Vagina (tissue), 2 donors: ENCODE measurements at regions not wholly inside any gene's neighbourhood (a gene's known extent, or its start where the extent isn't known, plus 50 kb on each side); places are given as distances from the start of the nearest gene placed in this dataset.

Experiments used
- DNase-seq, 2 donors: peaks; one replicate each; pipeline ENCODE4 v3.0.0-alpha.2; 2017; ENCODE audit errors: extremely low spot score in 2 of 2
- H3K27ac ChIP-seq: fragments of 200-600 bp; sonication (generic); one replicate; pipeline ENCODE4 v1.5.1; 2019
- H3K27me3 ChIP-seq: fragments of 200-600 bp; sonication (generic); one replicate; pipeline ENCODE4 v1.5.1; 2019
- H3K36me3 ChIP-seq, 2 donors: fragments of 200-600 bp; sonication (generic); one replicate each; pipeline ENCODE4 v1.5.1; 2017 to 2019
- H3K4me1 ChIP-seq: fragments of 200-600 bp; sonication (generic); one replicate; pipeline ENCODE4 v1.5.1; 2019
- H3K4me3 ChIP-seq, 2 donors: fragments of 200-600 bp; sonication (generic); 1 replicate in 1 of 2; 2 replicates in 1 of 2; pipeline ENCODE4 v1.5.1; 2016 to 2019
- H3K9me3 ChIP-seq: fragments of 200-600 bp; sonication (generic); one replicate; pipeline ENCODE4 v1.5.1; 2019
- CTCF ChIP-seq, 3 experiments: fragments of 450-650 bp in 2 of 3; fragments of 200-600 bp in 1 of 3; sonication (generic) in 1 of 3; IDR thresholded peaks; one replicate each; pipeline ENCODE4 v1.5.1; 2017 to 2019; ENCODE audit warnings: antibody characterized with exemption in 3 of 3, mild to moderate bottlenecking in 2 of 3, moderate library complexity in 2 of 3
- POLR2A ChIP-seq, 2 donors: fragments of 450-650 bp; IDR thresholded peaks; one replicate each; pipeline ENCODE4 v1.6.1; 2017; ENCODE audit warnings: antibody characterized with exemption in 2 of 2, mild to moderate bottlenecking in 2 of 2, moderate library complexity in 2 of 2
- POLR2AphosphoS5 ChIP-seq, 2 donors: sonication (generic); formaldehyde crosslinking; IDR thresholded peaks; one replicate each; pipeline ENCODE4 v1.9.0; 2017; ENCODE audit warnings: antibody characterized with exemption in 2 of 2, mild to moderate bottlenecking in 2 of 2, low read depth in 1 of 2; ENCODE audit not compliant: insufficient read depth in 1 of 2
- intact Hi-C: fragments of 100-400 bp; cut with DNase I; formaldehyde crosslinking; loops from one replicate; pipeline ENCODE4 v1.15.1; 2023

GRCh38 chr6:167722634-167723309 lies 103.9 kb upstream of the AFDN start:
- intact Hi-C loops, result no loop called here
- Histone ChIP-seq H3K4me1 (no peaks in the 10 kb centered on the region), H3K4me3 (no peak overlapping the region), H3K27ac (no peak overlapping the region), H3K9me3 (no peaks in the 10 kb centered on the region), H3K27me3 (no peaks in the 10 kb centered on the region), H3K36me3 (no peaks in the 10 kb centered on the region)
- TF ChIP-seq CTCF (IDR thresholded peaks at IDR 0.05) (no peak), POLR2A (IDR thresholded peaks at IDR 0.05) (no peak), POLR2AphosphoS5 (IDR thresholded peaks at IDR 0.05; ENCODE audit: insufficient read depth in 1 of 2, low read depth in 1 of 2) (no peak)
- no peak for DNase-seq

- no peaks in the 10 kb centered on the region for H3K4me1 ChIP-seq
- TF ChIP-seq CTCF (IDR thresholded peaks at IDR 0.05) (no peak), POLR2AphosphoS5 (IDR thresholded peaks at IDR 0.05; ENCODE audit: insufficient read depth in 1 of 2, low read depth in 1 of 2) (no peak), POLR2A (IDR thresholded peaks at IDR 0.05) (no peak)
- H3K27ac ChIP-seq, result no peak overlapping the region
- DNase-seq, result no peak
- H3K9me3 ChIP-seq, result no peaks in the 10 kb centered on the region
- H3K27me3 ChIP-seq, result no peaks in the 10 kb centered on the region
- no peaks in the 10 kb centered on the region for H3K36me3 ChIP-seq
- intact Hi-C loops, result no loop called here
- no peak overlapping the region for H3K4me3 ChIP-seq
Observed at GRCh38 chr6:167726043-167726621, 100.6 kb upstream of the AFDN start.

- TF ChIP-seq POLR2AphosphoS5 (IDR thresholded peaks at IDR 0.05; ENCODE audit: insufficient read depth in 1 of 2, low read depth in 1 of 2) (no peak), POLR2A (IDR thresholded peaks at IDR 0.05) (no peak), CTCF (IDR thresholded peaks at IDR 0.05) (no peak)
- Histone ChIP-seq H3K4me1 (peaks cover 16% of the 10 kb centered on the region), H3K36me3 (no peaks in the 10 kb centered on the region), H3K9me3 (no peaks in the 10 kb centered on the region), H3K4me3 (no peak overlapping the region), H3K27ac (no peak overlapping the region), H3K27me3 (no peaks in the 10 kb centered on the region)
- DNase-seq, result no peak
- intact Hi-C loops, result no loop called here
Observed at GRCh38 chr6:167730441-167730840, 96.3 kb upstream of the AFDN start.

GRCh38 chr6:167731216-167731615 lies 95.5 kb upstream of the AFDN start:
- intact Hi-C loops, result no loop called here
- H3K27me3 ChIP-seq, result no peaks in the 10 kb centered on the region
- no peak overlapping the region for H3K4me3 ChIP-seq
- DNase-seq, result no peak
- H3K36me3 ChIP-seq, result no peaks in the 10 kb centered on the region
- H3K27ac ChIP-seq, result no peak overlapping the region
- TF ChIP-seq POLR2A (IDR thresholded peaks at IDR 0.05), result no peak
- TF ChIP-seq POLR2AphosphoS5 (IDR thresholded peaks at IDR 0.05; ENCODE audit: insufficient read depth in 1 of 2, low read depth in 1 of 2), result no peak
- TF ChIP-seq CTCF (IDR thresholded peaks at IDR 0.05), result no peak
- H3K4me1 ChIP-seq, result peaks cover 16% of the 10 kb centered on the region
- no peaks in the 10 kb centered on the region for H3K9me3 ChIP-seq

- no peaks in the 10 kb centered on the region for H3K9me3 ChIP-seq
- no peaks in the 10 kb centered on the region for H3K36me3 ChIP-seq
- peaks cover 16% of the 10 kb centered on the region for H3K4me1 ChIP-seq
- no peak overlapping the region for H3K4me3 ChIP-seq
- DNase-seq, result no peak
- no peaks in the 10 kb centered on the region for H3K27me3 ChIP-seq
- intact Hi-C loops, result no loop called here
- H3K27ac ChIP-seq, result no peak overlapping the region
- TF ChIP-seq POLR2AphosphoS5 (IDR thresholded peaks at IDR 0.05; ENCODE audit: insufficient read depth in 1 of 2, low read depth in 1 of 2) (no peak), POLR2A (IDR thresholded peaks at IDR 0.05) (no peak), CTCF (IDR thresholded peaks at IDR 0.05) (no peak)
Observed at GRCh38 chr6:167731731-167732422, 94.8 kb upstream of the AFDN start.
